Endothelial cell of hepatic sinusoid (primary cell): ENCODE measurements at regions not wholly inside any gene's neighbourhood (a gene's known extent, or its start where the extent isn't known, plus 50 kb on each side); places are given as distances from the start of the nearest gene placed in this dataset.

Source experiments
- in situ Hi-C: cut with HindIII; loops from 2 replicates; pipeline ENCODE4 v1.10.0; 2017; ENCODE audit warnings: low sequenced_read_pairs

GRCh38 chr6:104239971-104240370, 619.7 kb downstream of the HACE1 start:
- in situ Hi-C loops, result no loop called here

GRCh38 chr6:104229057-104229456, 630.7 kb downstream of the HACE1 start:
- in situ Hi-C loops, result no loop called here

- in situ Hi-C loops, result no loop called here
These were observed 632.2 kb downstream of the HACE1 start for GRCh38 chr6:104227508-104227907.

- in situ Hi-C loops, result no loop called here
These were observed 632.8 kb downstream of the HACE1 start for GRCh38 chr6:104226790-104227446.

DNA sequence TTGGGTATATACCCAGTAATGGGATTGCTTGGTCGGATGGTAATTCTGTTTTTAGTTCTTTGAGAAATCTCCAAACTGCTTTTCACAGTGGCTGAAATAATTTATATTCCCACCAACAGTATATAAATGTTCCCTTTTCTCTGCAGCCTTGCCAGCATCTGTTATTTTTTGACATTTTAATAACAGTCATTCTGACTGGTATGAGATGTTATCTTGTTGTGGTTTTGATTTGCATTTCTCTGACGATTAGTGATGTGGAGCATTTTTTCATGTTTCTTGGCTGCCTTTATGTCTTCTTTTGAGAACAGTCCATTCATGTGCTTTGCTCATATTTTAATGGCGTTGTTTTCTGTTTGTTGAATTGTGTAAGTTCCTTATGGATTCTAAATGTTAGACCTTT, 641.6 kb downstream of the HACE1 start:
- in situ Hi-C loops, result no loop called here

GRCh38 chr6:104214901-104215300, 644.8 kb downstream of the HACE1 start:
- in situ Hi-C loops, result no loop called here

GRCh38 chr6:104212977-104213668, 646.6 kb downstream of the HACE1 start:
- in situ Hi-C loops, result no loop called here

- in situ Hi-C loops, result no loop called here
These were observed 652.1 kb downstream of the HACE1 start for GRCh38 chr6:104207635-104208034.

DNA sequence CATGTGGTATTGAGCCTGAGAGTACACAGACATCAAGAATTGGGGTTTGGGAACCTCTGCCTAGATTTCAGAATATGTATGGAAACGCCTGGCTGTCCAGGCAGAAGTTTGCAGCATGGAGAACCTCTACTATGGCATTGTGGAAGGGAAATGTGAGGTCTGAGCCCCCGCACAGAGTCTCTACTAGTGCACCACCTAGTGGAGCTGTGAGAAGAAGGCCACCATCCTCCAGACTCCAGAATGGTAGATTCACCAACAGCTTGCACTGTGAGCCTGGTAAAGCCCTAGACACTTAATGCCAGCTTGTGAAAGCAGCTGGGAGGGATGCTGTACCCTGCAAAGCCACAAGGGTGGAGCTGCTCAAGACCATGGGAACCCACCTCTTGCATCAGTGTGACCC, 658.2 kb downstream of the HACE1 start:
- in situ Hi-C loops, result no loop called here

DNA sequence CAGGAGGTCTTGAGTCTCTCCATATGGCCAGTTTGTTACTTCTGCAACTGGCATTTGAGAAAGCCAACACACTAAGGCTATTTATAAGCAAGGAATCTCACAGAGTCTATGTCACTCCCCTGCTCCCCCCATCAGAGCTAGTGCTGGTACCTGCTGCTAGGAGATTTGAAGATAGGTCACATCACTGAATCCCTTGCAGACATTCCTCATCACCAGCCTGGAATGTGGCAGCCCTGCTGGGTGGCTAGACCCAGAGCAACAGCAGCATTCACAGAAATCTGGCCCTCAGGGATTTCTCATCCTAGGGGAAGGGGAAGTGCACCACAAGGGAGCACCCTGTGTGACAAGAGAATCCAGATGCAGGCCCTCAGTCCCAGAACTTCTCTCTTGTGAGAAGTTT, 672.1 kb downstream of the HACE1 start:
- in situ Hi-C loops, result no loop called here

DNA sequence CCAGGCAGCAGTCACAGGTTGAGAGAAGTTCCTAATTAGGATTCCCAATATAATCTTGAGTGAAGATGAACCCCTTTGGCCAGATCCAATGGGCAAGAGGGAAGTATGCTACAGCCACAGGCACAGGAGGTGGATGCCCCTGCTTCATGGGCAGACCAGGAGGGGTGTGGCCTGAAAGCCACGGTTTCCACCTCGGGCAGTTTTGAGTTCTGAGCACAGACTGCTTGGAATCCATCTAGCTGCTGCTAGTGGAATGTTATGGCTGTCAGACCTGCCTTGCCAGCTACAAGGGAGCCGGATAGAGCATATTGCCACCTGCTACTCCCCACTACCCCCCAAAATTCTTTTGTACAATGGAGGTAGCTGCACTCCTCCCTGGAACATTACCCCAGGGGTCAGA, 672.9 kb downstream of the HACE1 start:
- in situ Hi-C loops, result no loop called here

- in situ Hi-C loops, result no loop called here
These were observed 675.8 kb downstream of the HACE1 start for GRCh38 chr6:104183816-104184435.

DNA sequence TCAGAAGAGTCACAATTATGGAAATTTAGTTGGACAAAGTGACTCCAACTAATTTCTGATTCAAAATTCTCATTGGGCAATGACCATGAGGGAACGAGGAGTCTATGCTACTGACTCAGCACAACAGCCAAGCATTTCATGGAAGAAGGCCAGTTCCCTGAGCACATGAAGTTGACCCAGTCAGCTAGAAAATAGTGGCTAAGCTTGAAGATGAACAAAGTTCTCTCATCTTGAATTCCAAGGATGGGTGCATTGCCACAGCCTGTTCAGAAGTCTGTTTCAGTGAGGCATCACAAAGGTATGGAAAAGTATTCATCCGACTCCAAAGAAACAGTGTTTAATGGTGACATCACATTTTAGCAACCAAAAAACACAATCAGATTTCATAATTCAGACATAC, 676.9 kb downstream of the HACE1 start:
- in situ Hi-C loops, result no loop called here

DNA sequence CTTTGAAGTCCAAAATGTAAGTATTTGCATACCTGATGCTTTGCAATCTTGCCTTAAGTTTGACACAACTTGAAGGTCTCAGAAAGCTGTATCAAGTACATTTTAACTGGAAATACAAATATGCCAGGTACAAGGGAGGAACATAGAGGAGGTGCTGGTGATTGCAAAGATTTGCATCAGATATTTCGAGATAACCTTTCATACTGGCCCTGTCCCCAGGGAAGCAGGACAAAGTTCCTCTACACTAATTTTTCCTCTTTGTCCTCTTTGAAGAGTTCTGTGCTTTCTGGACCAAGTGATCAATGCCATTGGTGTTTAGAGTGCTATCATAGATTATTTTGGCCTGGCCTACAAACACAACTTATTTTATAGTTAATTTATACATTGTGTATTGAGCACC, 686.1 kb downstream of the HACE1 start:
- in situ Hi-C loops, result no loop called here

DNA sequence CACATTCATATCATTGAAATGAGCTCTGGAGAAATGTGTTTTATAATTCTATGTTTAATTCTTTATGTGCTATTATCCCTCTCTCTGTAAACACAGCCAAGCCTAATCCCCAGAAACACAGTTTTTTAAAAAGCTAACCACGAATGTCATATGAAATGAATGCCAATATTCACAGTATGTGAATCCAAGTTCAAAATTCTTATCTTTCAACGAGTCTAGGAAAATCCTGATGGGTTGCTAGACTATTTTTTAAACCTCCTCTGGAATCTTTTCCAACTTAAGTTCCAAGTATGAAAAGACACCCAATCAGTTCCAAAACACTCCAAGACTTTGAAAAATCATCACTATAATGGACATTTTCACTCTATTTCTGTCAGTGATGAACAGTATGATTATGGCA, 689.3 kb downstream of the HACE1 start:
- in situ Hi-C loops, result no loop called here

- in situ Hi-C loops, result no loop called here
These were observed 693.6 kb downstream of the HACE1 start for GRCh38 chr6:104166055-104166668.

DNA sequence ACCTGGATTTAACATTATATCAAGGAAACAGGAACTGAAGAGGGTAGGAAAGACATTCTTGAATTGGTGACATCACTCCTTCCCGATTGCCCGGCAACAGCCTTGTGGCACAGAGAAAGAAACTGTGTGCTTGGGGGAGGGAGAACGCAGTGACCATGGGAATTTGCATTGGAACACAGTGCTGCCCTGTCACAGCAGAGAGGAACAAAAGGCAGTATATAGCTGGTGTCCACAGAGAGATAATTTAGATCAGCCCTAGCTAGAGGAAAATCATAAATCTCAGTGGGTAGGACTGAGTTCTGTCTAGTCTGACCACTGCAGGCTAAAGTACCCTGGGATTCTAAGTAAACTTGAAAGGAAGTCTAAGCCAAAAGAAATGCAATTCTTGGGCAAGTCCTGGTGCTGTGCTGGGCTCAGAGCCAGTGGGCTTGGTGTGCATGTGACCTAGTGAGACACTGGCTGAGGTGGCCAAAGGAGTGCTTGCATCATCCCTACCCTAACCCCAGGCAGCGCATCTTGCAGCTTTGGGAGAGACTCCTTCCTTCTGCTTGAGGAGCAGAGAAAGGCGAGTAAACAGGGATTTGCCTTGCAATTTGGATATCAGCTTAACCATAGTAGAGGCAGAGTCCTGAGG, 697.6 kb downstream of the HACE1 start:
- in situ Hi-C loops, result no loop called here

GRCh38 chr6:104159045-104159618, 700.6 kb downstream of the HACE1 start:
- in situ Hi-C loops, result no loop called here

GRCh38 chr6:104143757-104144156, 716.0 kb downstream of the HACE1 start:
- in situ Hi-C loops, result no loop called here

GRCh38 chr6:104134876-104135275, 724.8 kb downstream of the HACE1 start:
- in situ Hi-C loops, result no loop called here

DNA sequence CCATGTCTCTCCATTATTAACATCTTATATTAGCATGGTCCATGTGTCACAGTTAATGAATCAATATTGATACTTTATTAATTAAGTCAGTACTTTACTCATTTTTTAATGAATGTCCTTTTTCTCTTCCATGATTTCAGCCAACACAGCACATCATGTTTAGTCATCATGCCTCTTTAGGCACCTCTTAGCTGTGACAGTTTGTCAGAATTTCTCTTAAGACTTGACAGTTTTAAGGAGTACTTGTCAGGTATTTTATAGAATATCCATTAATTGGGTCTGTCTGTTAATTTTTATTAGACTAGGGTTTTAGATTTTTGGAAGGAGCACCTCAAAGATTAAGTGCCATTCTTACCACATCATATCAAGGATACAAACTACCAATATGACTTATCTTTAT, 729.4 kb downstream of the HACE1 start:
- in situ Hi-C loops, result no loop called here
